ENCODE measurements at regions not wholly inside any gene's neighbourhood (a gene's known extent, or its start where the extent isn't known, plus 50 kb on each side); places are given as distances from the start of the nearest gene placed in this dataset.

- TF ChIP-seq POLR2A (IDR thresholded peaks at IDR 0.05) (no peak), CTCF (IDR thresholded peaks at IDR 0.05) (no peak)
Measured at GRCh38 chr6:77286541-77286940, 176.8 kb downstream of the HTR1B start.
